ENCODE measurements at regions not wholly inside any gene's neighbourhood (a gene's known extent, or its start where the extent isn't known, plus 50 kb on each side); places are given as distances from the start of the nearest gene placed in this dataset.
"Not testable (repeated sequence)": the region's sequence is repeated elsewhere in the genome, so short reads cannot be mapped to it uniquely, and the experiment has no call there.

GRCh38 chr10:27330074-27330473 lies 89.5 kb upstream of the ACBD5 start:
- no peaks in the 10 kb centered on the region for H3K27me3 ChIP-seq (ENCODE audit: control insufficient read depth, insufficient read depth, low read length, poor library complexity, severe bottlenecking)
- H3K27me3 Mint-ChIP-seq (ENCODE audit: insufficient read depth): no peaks in the 10 kb centered on the region

GRCh38 chr10:27328946-27329345 lies 88.3 kb upstream of the ACBD5 start:
- no peak for TF ChIP-seq CTCF (conservative IDR thresholded peaks at IDR 0.05)
- H3K4me1 Mint-ChIP-seq: no peaks in the 10 kb centered on the region
- H3K27ac Mint-ChIP-seq: no peak overlapping the region
- no peaks in the 10 kb centered on the region for H3K36me3 ChIP-seq (ENCODE audit: control insufficient read depth, insufficient read depth, low read length)
- no peaks in the 10 kb centered on the region for H3K27me3 ChIP-seq (ENCODE audit: control insufficient read depth, insufficient read depth, low read length, poor library complexity, severe bottlenecking)
- H3K36me3 Mint-ChIP-seq (ENCODE audit: low read depth): no peaks in the 10 kb centered on the region
- no peak overlapping the region for H3K27ac ChIP-seq (ENCODE audit: low read depth, low read length)
- H3K9ac ChIP-seq (ENCODE audit: extremely low read depth, low read length, poor library complexity, severe bottlenecking): no peak overlapping the region
- no peaks in the 10 kb centered on the region for H3K9me3 ChIP-seq (ENCODE audit: control insufficient read depth, low read length)
- WGBS, 2 experiments (ENCODE audit: insufficient coverage in 1 of 2, insufficient read length in 1 of 2): 93 to 94% methylated on average over 1 of the region's 1 CpG
- H3K4me3 Mint-ChIP-seq: no peak overlapping the region
- H3K27me3 Mint-ChIP-seq (ENCODE audit: insufficient read depth): no peaks in the 10 kb centered on the region
- no peaks in the 10 kb centered on the region for H3K4me1 ChIP-seq (ENCODE audit: control insufficient read depth, insufficient read depth, low read length)
- H3K4me3 ChIP-seq (ENCODE audit: low read length): no peak overlapping the region
- no peaks in the 10 kb centered on the region for H3K9me3 Mint-ChIP-seq
- DNase-seq: no peak

More at GRCh38 chr10:27330074-27330473, 89.5 kb upstream of the ACBD5 start:
- Histone ChIP-seq H3K4me1 (ENCODE audit: control insufficient read depth, insufficient read depth, low read length) (no peaks in the 10 kb centered on the region), H3K27ac (ENCODE audit: low read depth, low read length) (no peak overlapping the region), H3K9me3 (ENCODE audit: control insufficient read depth, low read length) (no peaks in the 10 kb centered on the region), H3K36me3 (ENCODE audit: control insufficient read depth, insufficient read depth, low read length) (no peaks in the 10 kb centered on the region), H3K4me3 (ENCODE audit: low read length) (no peak overlapping the region), H3K9ac (ENCODE audit: extremely low read depth, low read length, poor library complexity, severe bottlenecking) (no peak overlapping the region)
- H3K4me1 Mint-ChIP-seq: no peaks in the 10 kb centered on the region
- no peak overlapping the region for H3K27ac Mint-ChIP-seq
- H3K36me3 Mint-ChIP-seq (ENCODE audit: low read depth): no peaks in the 10 kb centered on the region
- H3K9me3 Mint-ChIP-seq: no peaks in the 10 kb centered on the region
- DNase-seq: no peak
- 79 to 82% methylated on average over 2 to 3 of the region's 3 CpGs for WGBS, 2 experiments (ENCODE audit: insufficient coverage in 1 of 2, insufficient read length in 1 of 2)
- H3K4me3 Mint-ChIP-seq: no peak overlapping the region
- no peak for TF ChIP-seq CTCF (conservative IDR thresholded peaks at IDR 0.05)

GRCh38 chr10:27326748-27327147 lies 86.2 kb upstream of the ACBD5 start:
- H3K36me3 Mint-ChIP-seq (ENCODE audit: low read depth); H3K27ac Mint-ChIP-seq; H3K27me3 Mint-ChIP-seq (ENCODE audit: insufficient read depth); H3K9ac ChIP-seq (ENCODE audit: extremely low read depth, low read length, poor library complexity, severe bottlenecking); H3K9me3 ChIP-seq (ENCODE audit: control insufficient read depth, low read length); DNase-seq; H3K4me1 Mint-ChIP-seq; H3K4me1 ChIP-seq (ENCODE audit: control insufficient read depth, insufficient read depth, low read length); H3K4me3 Mint-ChIP-seq; H3K27ac ChIP-seq (ENCODE audit: low read depth, low read length); H3K4me3 ChIP-seq (ENCODE audit: low read length); H3K9me3 Mint-ChIP-seq; H3K27me3 ChIP-seq (ENCODE audit: control insufficient read depth, insufficient read depth, low read length, poor library complexity, severe bottlenecking); H3K36me3 ChIP-seq (ENCODE audit: control insufficient read depth, insufficient read depth, low read length): not testable (repeated sequence)
- WGBS, 2 experiments (ENCODE audit: insufficient coverage in 1 of 2, insufficient read length in 1 of 2): 85% methylated on average over 2 of the region's 5 CpGs; no CpG with 5 or more reads in 1 of the 2 experiments

GRCh38 chr10:27319752-27320431 lies 79.3 kb upstream of the ACBD5 start:
- Mint-ChIP-seq H3K27me3 (ENCODE audit: insufficient read depth) (peaks cover 11% of the 10 kb centered on the region), H3K4me1 (no peaks in the 10 kb centered on the region), H3K27ac (no peak overlapping the region), H3K9me3 (no peaks in the 10 kb centered on the region), H3K36me3 (ENCODE audit: low read depth) (no peaks in the 10 kb centered on the region), H3K4me3 (peak overlapping the region; percentile 43)
- Histone ChIP-seq H3K9me3 (ENCODE audit: control insufficient read depth, low read length) (no peaks in the 10 kb centered on the region), H3K4me3 (ENCODE audit: low read length) (peak overlapping the region; percentile 40), H3K36me3 (ENCODE audit: control insufficient read depth, insufficient read depth, low read length) (no peaks in the 10 kb centered on the region), H3K9ac (ENCODE audit: extremely low read depth, low read length, poor library complexity, severe bottlenecking) (no peak overlapping the region), H3K4me1 (ENCODE audit: control insufficient read depth, insufficient read depth, low read length) (no peaks in the 10 kb centered on the region), H3K27ac (ENCODE audit: low read depth, low read length) (no peak overlapping the region), H3K27me3 (ENCODE audit: control insufficient read depth, insufficient read depth, low read length, poor library complexity, severe bottlenecking) (peaks cover 20% of the 10 kb centered on the region)
- 41 to 58% methylated on average over 17 to 44 of the region's 44 CpGs for WGBS, 2 experiments (ENCODE audit: insufficient coverage in 1 of 2, insufficient read length in 1 of 2)
- DNase-seq: peak; percentile 75
- no peak for TF ChIP-seq CTCF (conservative IDR thresholded peaks at IDR 0.05)

- not testable (repeated sequence) for H3K9ac ChIP-seq (ENCODE audit: extremely low read depth, low read length, poor library complexity, severe bottlenecking); H3K4me1 ChIP-seq (ENCODE audit: control insufficient read depth, insufficient read depth, low read length); H3K36me3 ChIP-seq (ENCODE audit: control insufficient read depth, insufficient read depth, low read length); DNase-seq; H3K36me3 Mint-ChIP-seq (ENCODE audit: low read depth); H3K4me3 ChIP-seq (ENCODE audit: low read length); H3K4me1 Mint-ChIP-seq; H3K9me3 ChIP-seq (ENCODE audit: control insufficient read depth, low read length); H3K27ac Mint-ChIP-seq; H3K9me3 Mint-ChIP-seq; H3K27ac ChIP-seq (ENCODE audit: low read depth, low read length)
- peaks cover 20% of the 10 kb centered on the region for H3K27me3 ChIP-seq (ENCODE audit: control insufficient read depth, insufficient read depth, low read length, poor library complexity, severe bottlenecking)
- Mint-ChIP-seq H3K27me3 (ENCODE audit: insufficient read depth) (peaks cover 11% of the 10 kb centered on the region), H3K4me3 (peak overlapping the region; percentile 43)
- 88 to 94% methylated on average over 3 to 5 of the region's 5 CpGs for WGBS, 2 experiments (ENCODE audit: insufficient coverage in 1 of 2, insufficient read length in 1 of 2)
Measured at GRCh38 chr10:27319139-27319538, 78.5 kb upstream of the ACBD5 start.

Measured in endodermal cell (in vitro differentiated cells).